PC-3 (cell line): ENCODE measurements at regions not wholly inside any gene's neighbourhood (a gene's known extent, or its start where the extent isn't known, plus 50 kb on each side); places are given as distances from the start of the nearest gene placed in this dataset.
"Not testable (repeated sequence)": the region's sequence is repeated elsewhere in the genome, so short reads cannot be mapped to it uniquely, and the experiment has no call there.

Experiments used
- EZH2 ChIP-seq: fragments of 300-600 bp; sonication (generic); IDR thresholded peaks from one replicate; pipeline ENCODE4 v1.6.1; 2017; ENCODE audit warnings: antibody characterized with exemption, mild to moderate bottlenecking, low read length; ENCODE audit not compliant: unreplicated experiment
- EZH2phosphoT487 ChIP-seq: fragments of 300-600 bp; sonication (generic); IDR thresholded peaks from 2 replicates; pipeline ENCODE4 v1.6.1; 2018; ENCODE audit warnings: mild to moderate bottlenecking, antibody characterized with exemption, low read length, borderline replicate concordance
- TF ChIP-seq, protein P1 (sequence below): fragments of 300-600 bp; sonication (generic); conservative IDR thresholded peaks from 2 replicates; pipeline ENCODE4 v1.5.1; 2017; ENCODE audit warnings: antibody characterized with exemption, low read depth, mild to moderate bottlenecking, low read length

DNA sequence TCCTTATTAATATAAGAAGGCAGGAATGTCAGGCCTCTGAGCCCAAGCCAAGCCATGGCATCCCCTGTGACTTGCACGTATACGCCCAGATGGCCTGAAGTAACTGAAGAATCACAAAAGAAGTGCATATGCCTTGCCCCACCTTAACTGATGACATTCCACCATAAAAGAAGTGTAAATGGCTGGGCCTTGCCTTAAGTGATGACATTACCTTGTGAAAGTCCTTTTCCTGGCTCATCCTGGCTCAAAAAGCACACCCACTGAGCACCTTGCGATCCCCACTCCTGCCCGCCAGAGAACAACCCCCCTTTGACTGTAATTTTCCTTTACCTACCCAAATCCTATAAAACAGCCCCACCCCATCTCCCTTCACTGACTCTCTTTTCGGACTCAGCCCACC is 217.5 kb downstream of the TXNL1 start:
- TF ChIP-seq, protein P1, sequence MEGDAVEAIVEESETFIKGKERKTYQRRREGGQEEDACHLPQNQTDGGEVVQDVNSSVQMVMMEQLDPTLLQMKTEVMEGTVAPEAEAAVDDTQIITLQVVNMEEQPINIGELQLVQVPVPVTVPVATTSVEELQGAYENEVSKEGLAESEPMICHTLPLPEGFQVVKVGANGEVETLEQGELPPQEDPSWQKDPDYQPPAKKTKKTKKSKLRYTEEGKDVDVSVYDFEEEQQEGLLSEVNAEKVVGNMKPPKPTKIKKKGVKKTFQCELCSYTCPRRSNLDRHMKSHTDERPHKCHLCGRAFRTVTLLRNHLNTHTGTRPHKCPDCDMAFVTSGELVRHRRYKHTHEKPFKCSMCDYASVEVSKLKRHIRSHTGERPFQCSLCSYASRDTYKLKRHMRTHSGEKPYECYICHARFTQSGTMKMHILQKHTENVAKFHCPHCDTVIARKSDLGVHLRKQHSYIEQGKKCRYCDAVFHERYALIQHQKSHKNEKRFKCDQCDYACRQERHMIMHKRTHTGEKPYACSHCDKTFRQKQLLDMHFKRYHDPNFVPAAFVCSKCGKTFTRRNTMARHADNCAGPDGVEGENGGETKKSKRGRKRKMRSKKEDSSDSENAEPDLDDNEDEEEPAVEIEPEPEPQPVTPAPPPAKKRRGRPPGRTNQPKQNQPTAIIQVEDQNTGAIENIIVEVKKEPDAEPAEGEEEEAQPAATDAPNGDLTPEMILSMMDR, result not testable (repeated sequence)
- TF ChIP-seq EZH2, EZH2phosphoT487: not testable (repeated sequence)
